NT2/D1 (cell line): ENCODE measurements at regions not wholly inside any gene's neighbourhood (a gene's known extent, or its start where the extent isn't known, plus 50 kb on each side); places are given as distances from the start of the nearest gene placed in this dataset.

Source experiments
- SUZ12 ChIP-seq: IDR thresholded peaks from 2 replicates; pipeline ENCODE4 v1.6.1; 2011; ENCODE audit not compliant: insufficient read length, insufficient read depth; ENCODE audit errors: extremely low read depth
- YY1 ChIP-seq: IDR thresholded peaks from 2 replicates; pipeline ENCODE4 v1.6.1; 2011; ENCODE audit not compliant: insufficient read length, insufficient read depth
- ZNF274 ChIP-seq: IDR thresholded peaks from 2 replicates; pipeline ENCODE4 v1.6.1; 2011; ENCODE audit warnings: mild to moderate bottlenecking, low read depth, low read length

- TF ChIP-seq ZNF274: no peak
- no peak for TF ChIP-seq YY1
- TF ChIP-seq SUZ12: no peak
Measured at GRCh38 chr11:43614214-43614613, 66.3 kb upstream of the HSD17B12 start.
